Sigmoid colon (tissue), 6 donors: ENCODE measurements at regions not wholly inside any gene's neighbourhood (a gene's known extent, or its start where the extent isn't known, plus 50 kb on each side); places are given as distances from the start of the nearest gene placed in this dataset.

ENCODE experiments used
- DNase-seq: peaks from one replicate; pipeline ENCODE4 v3.0.0-alpha.2; 2019
- H3K27ac ChIP-seq, 4 donors: fragments of 200-600 bp; sonication (generic); one replicate each; pipeline ENCODE4 v1.5.1; 2016 to 2019; ENCODE audit warnings: mild to moderate bottlenecking in 1 of 4
- H3K27me3 ChIP-seq, 3 donors: fragments of 200-600 bp; sonication (generic); one replicate each; pipeline ENCODE4 v1.5.1; 2019; ENCODE audit warnings: mild to moderate bottlenecking in 1 of 3
- H3K36me3 ChIP-seq, 4 donors: fragments of 200-600 bp; sonication (generic); one replicate each; pipeline ENCODE4 v1.5.1; 2016 to 2019
- H3K4me1 ChIP-seq, 4 donors: fragments of 200-600 bp; sonication (generic); one replicate each; pipeline ENCODE4 v1.5.1; 2017 to 2019
- H3K4me3 ChIP-seq, 4 donors: fragments of 200-600 bp; sonication (generic); one replicate each; pipeline ENCODE4 v1.5.1; 2017 to 2019; ENCODE audit warnings: mild to moderate bottlenecking in 2 of 4, moderate library complexity in 1 of 4
- H3K9me3 ChIP-seq, 4 donors: fragments of 200-600 bp in 3 of 4; sonication (generic) in 3 of 4; one replicate each; pipeline versions ENCODE4 v1.5.1 to v1.6.1; 2013 to 2019
- EP300 ChIP-seq, 4 donors: sonication (generic); formaldehyde crosslinking; IDR thresholded peaks; one replicate each; pipeline ENCODE4 v1.6.1; 2017; ENCODE audit warnings: antibody characterized with exemption in 4 of 4
- POLR2A ChIP-seq, 2 donors: fragments of 450-650 bp; IDR thresholded peaks; one replicate each; pipeline ENCODE4 v1.6.1; 2016; ENCODE audit warnings: antibody characterized with exemption in 2 of 2, mild to moderate bottlenecking in 2 of 2, moderate library complexity in 2 of 2
- POLR2AphosphoS5 ChIP-seq, 4 donors: sonication (generic); formaldehyde crosslinking; IDR thresholded peaks; one replicate each; pipeline ENCODE4 v1.6.1; 2017; ENCODE audit warnings: antibody characterized with exemption in 4 of 4
- WGBS, 2 donors: extraction: QIAGEN DNeasy Blood & Tissue Kit; methylation state at CpG; one replicate each; pipeline ENCODE4 v1.1.7; 2013; 5-methylcytosine and 5-hydroxymethylcytosine counted together
- intact Hi-C: fragments of 100-400 bp; cut with DNase I; formaldehyde crosslinking; loops from one replicate; pipeline ENCODE4 v1.15.1; 2023
- TF ChIP-seq, protein P1 (sequence below), 4 experiments: fragments of 450-650 bp in 3 of 4; fragments of 200-600 bp in 1 of 4; IDR thresholded peaks; one replicate each; pipeline ENCODE4 v1.5.1; 2016 to 2019; ENCODE audit warnings: antibody characterized with exemption in 4 of 4, mild to moderate bottlenecking in 3 of 4, moderate library complexity in 2 of 4
- donor health status: healthy with polysubstance abuse.
- donor health status: healthy.

GRCh38 chr13:26964278-26965250, 204.0 kb upstream of the GPR12 start:
- H3K27ac ChIP-seq: no peak overlapping the region
- no peak overlapping the region for H3K4me3 ChIP-seq
- no peaks in the 10 kb centered on the region for H3K27me3 ChIP-seq
- DNase-seq: peak; percentile 25
- 54 to 64% methylated on average over 16 of the region's 16 CpGs for WGBS, 2 donors
- H3K4me1 ChIP-seq: peaks cover 0 to 30% (median 25%) of the 10 kb centered on the region in 4 donors
- H3K36me3 ChIP-seq: no peaks in the 10 kb centered on the region
- TF ChIP-seq POLR2A (IDR thresholded peaks at IDR 0.05) (no peak), POLR2AphosphoS5 (IDR thresholded peaks at IDR 0.05) (no peak)
- no peaks in the 10 kb centered on the region for H3K9me3 ChIP-seq
- intact Hi-C loops: no loop called here

GRCh38 chr13:26962671-26963070, 202.1 kb upstream of the GPR12 start:
- no peaks in the 10 kb centered on the region for H3K36me3 ChIP-seq
- intact Hi-C loops: no loop called here
- no peak for DNase-seq
- H3K4me3 ChIP-seq: no peak overlapping the region
- 35 to 74% methylated on average over 2 of the region's 2 CpGs for WGBS, 2 donors
- no peaks in the 10 kb centered on the region for H3K27me3 ChIP-seq
- H3K27ac ChIP-seq: no peak overlapping the region
- H3K4me1 ChIP-seq: peaks cover 0 to 27% (median 23%) of the 10 kb centered on the region in 4 donors
- no peak for TF ChIP-seq POLR2AphosphoS5 (IDR thresholded peaks at IDR 0.05)
- no peak for TF ChIP-seq POLR2A (IDR thresholded peaks at IDR 0.05)
- no peak for TF ChIP-seq EP300 (IDR thresholded peaks at IDR 0.05)
- TF ChIP-seq, protein P1, sequence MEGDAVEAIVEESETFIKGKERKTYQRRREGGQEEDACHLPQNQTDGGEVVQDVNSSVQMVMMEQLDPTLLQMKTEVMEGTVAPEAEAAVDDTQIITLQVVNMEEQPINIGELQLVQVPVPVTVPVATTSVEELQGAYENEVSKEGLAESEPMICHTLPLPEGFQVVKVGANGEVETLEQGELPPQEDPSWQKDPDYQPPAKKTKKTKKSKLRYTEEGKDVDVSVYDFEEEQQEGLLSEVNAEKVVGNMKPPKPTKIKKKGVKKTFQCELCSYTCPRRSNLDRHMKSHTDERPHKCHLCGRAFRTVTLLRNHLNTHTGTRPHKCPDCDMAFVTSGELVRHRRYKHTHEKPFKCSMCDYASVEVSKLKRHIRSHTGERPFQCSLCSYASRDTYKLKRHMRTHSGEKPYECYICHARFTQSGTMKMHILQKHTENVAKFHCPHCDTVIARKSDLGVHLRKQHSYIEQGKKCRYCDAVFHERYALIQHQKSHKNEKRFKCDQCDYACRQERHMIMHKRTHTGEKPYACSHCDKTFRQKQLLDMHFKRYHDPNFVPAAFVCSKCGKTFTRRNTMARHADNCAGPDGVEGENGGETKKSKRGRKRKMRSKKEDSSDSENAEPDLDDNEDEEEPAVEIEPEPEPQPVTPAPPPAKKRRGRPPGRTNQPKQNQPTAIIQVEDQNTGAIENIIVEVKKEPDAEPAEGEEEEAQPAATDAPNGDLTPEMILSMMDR (IDR thresholded peaks at IDR 0.05): no peak
- H3K9me3 ChIP-seq: no peaks in the 10 kb centered on the region

GRCh38 chr13:26961890-26962615, 201.5 kb upstream of the GPR12 start:
- intact Hi-C loops: no loop called here
- Histone ChIP-seq H3K9me3 (no peaks in the 10 kb centered on the region), H3K27me3 (no peaks in the 10 kb centered on the region), H3K36me3 (no peaks in the 10 kb centered on the region), H3K4me1 (peaks cover 0 to 21% (median 17%) of the 10 kb centered on the region in 4 donors), H3K4me3 (no peak overlapping the region), H3K27ac (no peak overlapping the region)
- 16 to 66% methylated on average over 17 of the region's 17 CpGs for WGBS, 2 donors
- no peak for DNase-seq
- no peak for TF ChIP-seq EP300 (IDR thresholded peaks at IDR 0.05)
- TF ChIP-seq POLR2A (IDR thresholded peaks at IDR 0.05): no peak
- TF ChIP-seq, protein P1 (IDR thresholded peaks at IDR 0.05): no peak
- no peak for TF ChIP-seq POLR2AphosphoS5 (IDR thresholded peaks at IDR 0.05)

DNA sequence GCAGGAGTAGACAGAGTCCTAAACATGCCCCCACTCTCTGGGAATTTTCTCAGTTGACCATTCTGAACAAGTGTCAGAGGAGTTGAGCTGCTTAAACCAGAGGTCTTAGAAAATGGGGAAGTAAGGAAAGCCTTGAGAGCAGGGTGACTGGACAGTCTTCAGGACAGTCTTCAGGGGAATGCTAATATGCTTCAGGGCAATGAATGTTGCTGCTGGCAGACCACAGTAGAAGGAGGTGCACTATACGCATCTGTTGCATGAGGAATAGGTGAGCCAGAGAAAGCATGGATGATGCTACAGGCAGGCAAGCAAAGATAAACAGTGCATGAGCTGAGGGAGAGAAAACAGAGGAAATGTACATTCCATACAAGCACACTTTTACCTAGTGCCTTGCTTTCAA, 196.6 kb upstream of the GPR12 start:
- Histone ChIP-seq H3K27ac (no peak overlapping the region), H3K4me3 (no peak overlapping the region), H3K27me3 (peaks cover 0 to 8% (median 0%) of the 10 kb centered on the region in 3 donors), H3K36me3 (no peaks in the 10 kb centered on the region), H3K9me3 (no peaks in the 10 kb centered on the region), H3K4me1 (no peaks in the 10 kb centered on the region)
- TF ChIP-seq POLR2A (IDR thresholded peaks at IDR 0.05) (no peak), EP300 (IDR thresholded peaks at IDR 0.05) (no peak), POLR2AphosphoS5 (IDR thresholded peaks at IDR 0.05) (no peak)
- TF ChIP-seq, protein P1 (IDR thresholded peaks at IDR 0.05): no peak
- DNase-seq: no peak
- WGBS, 2 donors: 16 to 55% methylated on average over 1 of the region's 1 CpG
- intact Hi-C loops: no loop called here
